Fibroblast of lung (primary cell): ENCODE measurements at regions not wholly inside any gene's neighbourhood (a gene's known extent, or its start where the extent isn't known, plus 50 kb on each side); places are given as distances from the start of the nearest gene placed in this dataset.

Experiments
- CTCF ChIP-seq, 2 donors: IDR thresholded peaks in 1 of 2; conservative IDR thresholded peaks in 1 of 2; 1 replicate in 1 of 2; 2 replicates in 1 of 2; pipeline ENCODE4 v1.5.1; 2011 to 2012; ENCODE audit warnings: low read length in 2 of 2, control low read depth in 1 of 2, inconsistent platforms in 1 of 2, low read depth in 1 of 2, mild to moderate bottlenecking in 1 of 2
- EZH2 ChIP-seq: IDR thresholded peaks from 2 replicates; pipeline ENCODE4 v1.5.1; 2012; ENCODE audit warnings: low read length, control low read depth, mild to moderate bottlenecking; ENCODE audit errors: missing control alignments

GRCh38 chr16:60274431-60275019 lies 1540.4 kb upstream of the GOT2 start:
- no peak for TF ChIP-seq CTCF (conservative IDR thresholded peaks at IDR 0.05 in 1 of 2, IDR thresholded peaks at IDR 0.05 in 1 of 2; ENCODE audit: low read depth in 1 of 2, low read length in 2 of 2)
- no peak for TF ChIP-seq EZH2
